ENCODE measurements at regions not wholly inside any gene's neighbourhood (a gene's known extent, or its start where the extent isn't known, plus 50 kb on each side); places are given as distances from the start of the nearest gene placed in this dataset.

DNA sequence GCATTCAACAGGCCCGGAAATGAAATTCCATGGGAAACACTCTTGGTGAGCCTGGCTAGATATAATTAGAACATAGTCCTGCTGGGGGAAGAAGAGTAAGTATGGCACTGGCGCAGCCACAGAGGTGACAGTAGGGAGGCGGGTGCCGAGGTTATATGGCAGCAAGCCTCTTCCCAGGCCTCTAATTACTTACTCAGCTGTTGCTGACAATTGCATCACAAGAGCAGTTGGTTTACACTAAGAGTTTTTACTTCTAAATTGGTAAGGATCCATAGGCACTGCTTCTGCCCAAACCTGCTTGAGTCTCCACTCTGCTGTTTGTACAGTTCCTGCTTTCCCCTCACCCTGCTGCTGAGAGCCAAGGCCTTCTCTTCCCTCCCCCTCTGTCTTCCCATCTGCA is 93.3 kb upstream of the DUSP5 start:
- Histone ChIP-seq H3K27ac (no peak overlapping the region), H3K9me3 (no peaks in the 10 kb centered on the region), H3K36me3 (no peaks in the 10 kb centered on the region), H3K27me3 (no peaks in the 10 kb centered on the region), H3K4me1 (peaks cover 0 to 4% (median 0%) of the 10 kb centered on the region in 12 donors), H3K4me3 (no peak overlapping the region)
- 57 to 65% (median 61%) methylated on average over 4 of the region's 4 CpGs for WGBS, 4 donors
- DNase-seq (no peak), ATAC-seq (no peak)
- intact Hi-C loops (cut with DNase I), result loop anchor here in 1 of 10 donors (10.0 kb wide), 1 partner anchor 500 kb away; no protein-coding TSS in a partner anchor
- TF ChIP-seq, protein P1, sequence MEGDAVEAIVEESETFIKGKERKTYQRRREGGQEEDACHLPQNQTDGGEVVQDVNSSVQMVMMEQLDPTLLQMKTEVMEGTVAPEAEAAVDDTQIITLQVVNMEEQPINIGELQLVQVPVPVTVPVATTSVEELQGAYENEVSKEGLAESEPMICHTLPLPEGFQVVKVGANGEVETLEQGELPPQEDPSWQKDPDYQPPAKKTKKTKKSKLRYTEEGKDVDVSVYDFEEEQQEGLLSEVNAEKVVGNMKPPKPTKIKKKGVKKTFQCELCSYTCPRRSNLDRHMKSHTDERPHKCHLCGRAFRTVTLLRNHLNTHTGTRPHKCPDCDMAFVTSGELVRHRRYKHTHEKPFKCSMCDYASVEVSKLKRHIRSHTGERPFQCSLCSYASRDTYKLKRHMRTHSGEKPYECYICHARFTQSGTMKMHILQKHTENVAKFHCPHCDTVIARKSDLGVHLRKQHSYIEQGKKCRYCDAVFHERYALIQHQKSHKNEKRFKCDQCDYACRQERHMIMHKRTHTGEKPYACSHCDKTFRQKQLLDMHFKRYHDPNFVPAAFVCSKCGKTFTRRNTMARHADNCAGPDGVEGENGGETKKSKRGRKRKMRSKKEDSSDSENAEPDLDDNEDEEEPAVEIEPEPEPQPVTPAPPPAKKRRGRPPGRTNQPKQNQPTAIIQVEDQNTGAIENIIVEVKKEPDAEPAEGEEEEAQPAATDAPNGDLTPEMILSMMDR (IDR thresholded peaks at IDR 0.05), result no peak
- TF ChIP-seq POLR2A (IDR thresholded peaks at IDR 0.05), result no peak

DNA sequence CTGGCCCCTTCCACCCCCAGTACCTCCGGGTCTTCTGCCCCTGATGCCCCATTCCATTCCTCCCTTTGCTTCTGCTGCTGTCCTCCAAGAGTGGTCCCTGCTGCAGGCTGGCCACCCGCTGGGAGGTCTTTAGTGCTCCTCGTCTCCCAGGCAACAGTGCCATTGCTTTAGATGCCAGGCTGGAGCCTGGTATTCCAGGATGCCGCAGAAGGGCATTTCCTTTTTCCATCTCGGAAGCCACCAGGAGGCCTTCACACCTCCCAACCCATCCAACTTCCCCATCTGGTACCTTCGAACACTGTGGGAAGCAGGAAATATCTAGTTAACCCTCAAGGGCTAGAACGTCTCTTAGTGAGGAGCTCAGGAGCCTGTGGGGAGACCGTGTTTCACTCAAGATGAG is 92.9 kb upstream of the DUSP5 start:
- H3K9me3 ChIP-seq, result no peaks in the 10 kb centered on the region
- intact Hi-C loops (cut with DNase I), result loop anchor here in 1 of 10 donors (10.0 kb wide), 1 partner anchor 500 kb away; no protein-coding TSS in a partner anchor
- ATAC-seq (no peak), DNase-seq (no peak)
- no peak overlapping the region for H3K4me3 ChIP-seq
- H3K36me3 ChIP-seq, result no peaks in the 10 kb centered on the region
- H3K27me3 ChIP-seq, result no peaks in the 10 kb centered on the region
- H3K27ac ChIP-seq, result no peak overlapping the region
- no peak for TF ChIP-seq POLR2A (IDR thresholded peaks at IDR 0.05)
- TF ChIP-seq, protein P1 (IDR thresholded peaks at IDR 0.05), result no peak
- H3K4me1 ChIP-seq, result peaks cover 0 to 4% (median 0%) of the 10 kb centered on the region in 12 donors
- WGBS, 4 donors, result 79 to 90% (median 83%) methylated on average over 8 of the region's 8 CpGs

DNA sequence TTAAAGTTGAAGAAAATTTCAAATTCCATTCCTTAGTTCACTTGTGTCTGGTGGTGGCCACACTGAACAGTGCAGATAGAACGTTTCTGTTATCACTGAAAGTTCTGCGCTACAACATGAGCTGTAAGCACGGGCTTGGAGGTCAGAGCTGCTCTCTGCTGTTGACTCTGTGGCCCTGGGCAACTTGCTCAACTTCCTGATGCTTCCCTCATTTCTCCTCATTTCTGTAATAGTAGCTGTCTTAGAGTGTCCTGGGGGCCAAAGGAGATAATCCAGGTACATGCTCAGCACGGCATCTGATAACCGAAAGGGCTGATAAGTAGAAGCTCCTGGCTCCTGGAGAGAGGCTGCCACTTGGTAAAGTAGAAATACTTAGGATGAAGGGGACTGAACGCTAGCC is 92.3 kb upstream of the DUSP5 start:
- no peak overlapping the region for H3K4me3 ChIP-seq
- no peaks in the 10 kb centered on the region for H3K36me3 ChIP-seq
- TF ChIP-seq, protein P1 (IDR thresholded peaks at IDR 0.05), result no peak
- no peaks in the 10 kb centered on the region for H3K27me3 ChIP-seq
- ATAC-seq, result no peak
- H3K9me3 ChIP-seq, result no peaks in the 10 kb centered on the region
- H3K27ac ChIP-seq, result no peak overlapping the region
- intact Hi-C loops (cut with DNase I), result loop anchor here in 1 of 10 donors (10.0 kb wide), 1 partner anchor 499 kb away; no protein-coding TSS in a partner anchor
- no peak for DNase-seq
- peaks cover 0 to 9% (median under 1%) of the 10 kb centered on the region in 12 donors for H3K4me1 ChIP-seq
- 88 to 92% (median 90%) methylated on average over 6 of the region's 6 CpGs for WGBS, 4 donors

DNA sequence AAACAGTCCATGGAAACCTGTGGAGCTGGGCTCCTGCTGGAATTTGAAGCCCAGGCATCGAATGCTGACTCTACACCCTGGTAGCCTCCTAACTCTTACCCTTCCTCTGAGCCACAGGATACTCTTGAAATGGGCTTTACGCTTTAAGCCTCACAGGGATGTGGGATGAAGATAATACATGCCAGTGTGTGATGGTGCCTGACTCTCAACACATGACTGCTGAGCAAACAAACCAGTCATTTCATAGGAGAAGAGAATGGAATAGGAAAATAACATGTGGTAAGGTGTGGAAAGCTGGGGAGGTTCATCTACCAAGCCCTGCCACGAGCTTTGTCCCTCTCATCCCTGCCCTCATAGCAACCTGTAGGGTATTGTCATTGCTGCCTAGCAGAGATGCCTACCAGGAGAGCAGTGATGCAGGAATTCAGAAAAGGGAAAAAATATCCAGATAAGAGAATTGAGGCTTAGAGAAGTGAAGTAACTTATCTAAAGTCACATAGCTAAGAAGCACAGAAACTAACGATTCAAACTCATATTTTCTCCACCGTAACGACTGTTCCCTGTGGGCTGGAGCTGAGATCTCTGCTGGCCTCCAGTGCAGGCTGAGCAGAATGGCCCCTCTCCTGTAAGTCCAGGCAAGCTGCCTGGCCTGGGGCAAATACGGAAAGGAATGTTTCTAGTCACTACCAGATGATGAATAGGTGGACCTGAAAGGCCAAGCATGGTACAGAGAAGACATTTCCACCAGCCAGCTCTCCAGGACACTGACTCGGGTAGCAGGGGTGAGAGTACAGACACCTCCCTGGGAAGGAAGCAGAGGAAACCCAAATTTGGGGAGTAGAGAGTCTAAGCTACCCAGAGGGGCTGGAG is 90.2 kb upstream of the DUSP5 start:
- WGBS, 4 donors, result 84 to 90% (median 86%) methylated on average over 8 of the region's 8 CpGs
- intact Hi-C loops (cut with DNase I), result loop anchor here in 1 of 10 donors (10.0 kb wide), 1 partner anchor 497 kb away; no protein-coding TSS in a partner anchor
- Histone ChIP-seq H3K36me3 (no peaks in the 10 kb centered on the region), H3K27ac (no peak overlapping the region), H3K9me3 (no peaks in the 10 kb centered on the region), H3K4me1 (peaks cover 0 to 19% (median 5%) of the 10 kb centered on the region in 12 donors), H3K4me3 (no peak overlapping the region), H3K27me3 (no peaks in the 10 kb centered on the region)
- ATAC-seq (no peak), DNase-seq (no peak)
- TF ChIP-seq POLR2A (IDR thresholded peaks at IDR 0.05), result no peak
- TF ChIP-seq, protein P1 (IDR thresholded peaks at IDR 0.05), result no peak
